ENCODE measurements at regions not wholly inside any gene's neighbourhood (a gene's known extent, or its start where the extent isn't known, plus 50 kb on each side); places are given as distances from the start of the nearest gene placed in this dataset.

- DNase-seq = no peak
Measured at GRCh38 chr2:123211181-123211580, 813.9 kb upstream of the CNTNAP5 start.

- DNase-seq = no peak
Measured at GRCh38 chr2:123245156-123245555, 779.9 kb upstream of the CNTNAP5 start.

GRCh38 chr2:123258877-123259539 is 766.1 kb upstream of the CNTNAP5 start:
- DNase-seq = no peak

GRCh38 chr2:123262856-123263255 is 762.2 kb upstream of the CNTNAP5 start:
- DNase-seq = no peak

- DNase-seq = no peak
Measured at GRCh38 chr2:123283431-123283830, 741.7 kb upstream of the CNTNAP5 start.

- DNase-seq = no peak
Measured at GRCh38 chr2:123303731-123304130, 721.4 kb upstream of the CNTNAP5 start.

All from activated gamma-delta T cell treated with Interleukin-2 at 50 U/mL for 16 hours (primary cell).